HG02588 (cell line): ENCODE measurements at regions not wholly inside any gene's neighbourhood (a gene's known extent, or its start where the extent isn't known, plus 50 kb on each side); places are given as distances from the start of the nearest gene placed in this dataset.
"Not testable (repeated sequence)": the region's sequence is repeated elsewhere in the genome, so short reads cannot be mapped to it uniquely, and the experiment has no call there.

Source experiments
- ATAC-seq: cut with Tn5 transposase; IDR thresholded peaks from one replicate; pipeline ENCODE4 v1.9.1; 2021; ENCODE audit warnings: mild to moderate bottlenecking, moderate library complexity; ENCODE audit not compliant: unreplicated experiment

- not testable (repeated sequence) for ATAC-seq
Observed at GRCh38 chr6:156421301-156421700, 355.9 kb upstream of the ARID1B start.

GRCh38 chr6:156420172-156420993 is 356.8 kb upstream of the ARID1B start:
- ATAC-seq: no peak

GRCh38 chr6:156419594-156419993 is 357.6 kb upstream of the ARID1B start:
- ATAC-seq: no peak

GRCh38 chr6:156418253-156418652 is 358.9 kb upstream of the ARID1B start:
- ATAC-seq: no peak

- no peak for ATAC-seq
Observed at GRCh38 chr6:156416391-156416790, 360.8 kb upstream of the ARID1B start.

GRCh38 chr6:156413154-156413553 is 364.0 kb upstream of the ARID1B start:
- no peak for ATAC-seq

- no peak for ATAC-seq
Observed at GRCh38 chr6:156410649-156411048, 366.5 kb upstream of the ARID1B start.

- no peak for ATAC-seq
Observed at GRCh38 chr6:156408655-156409054, 368.5 kb upstream of the ARID1B start.

GRCh38 chr6:156407334-156407733 is 369.8 kb upstream of the ARID1B start:
- no peak for ATAC-seq

GRCh38 chr6:156406688-156407087 is 370.5 kb upstream of the ARID1B start:
- no peak for ATAC-seq

- ATAC-seq: no peak
Observed at GRCh38 chr6:156406099-156406498, 371.1 kb upstream of the ARID1B start.

- ATAC-seq: no peak
Observed at GRCh38 chr6:156402628-156403027, 374.6 kb upstream of the ARID1B start.

- ATAC-seq: no peak
Observed at GRCh38 chr6:156402227-156402626, 375.0 kb upstream of the ARID1B start.

GRCh38 chr6:156400487-156400886 is 376.7 kb upstream of the ARID1B start:
- ATAC-seq: no peak

- no peak for ATAC-seq
Observed at GRCh38 chr6:156398966-156399365, 378.2 kb upstream of the ARID1B start.

GRCh38 chr6:156398371-156398770 is 378.8 kb upstream of the ARID1B start:
- ATAC-seq: no peak

GRCh38 chr6:156396791-156397418 is 380.3 kb upstream of the ARID1B start:
- ATAC-seq: no peak

GRCh38 chr6:156396068-156396771 is 381.0 kb upstream of the ARID1B start:
- peak; percentile 49 for ATAC-seq

GRCh38 chr6:156395276-156395675 is 381.9 kb upstream of the ARID1B start:
- ATAC-seq: peak; percentile 70

GRCh38 chr6:156392648-156393047 is 384.5 kb upstream of the ARID1B start:
- ATAC-seq: no peak

- no peak for ATAC-seq
Observed at GRCh38 chr6:156391977-156392376, 385.2 kb upstream of the ARID1B start.
